ENCODE measurements at regions not wholly inside any gene's neighbourhood (a gene's known extent, or its start where the extent isn't known, plus 50 kb on each side); places are given as distances from the start of the nearest gene placed in this dataset.

- no peak overlapping the region for H3K9ac ChIP-seq (replicated peaks; ENCODE audit: extremely low read depth, insufficient read depth, low read length)
Measured at GRCh38 chr20:40010483-40010882, 678.6 kb downstream of the MAFB start.

More at GRCh38 chr20:40010483-40010882, 678.6 kb downstream of the MAFB start:
- no peaks in the 10 kb centered on the region for H3K36me3 ChIP-seq (ENCODE audit: control insufficient read depth in 2 of 2, extremely low read depth in 1 of 2, insufficient read depth in 2 of 2, low read length in 2 of 2)
- H3K79me2 ChIP-seq (ENCODE audit: control insufficient read depth, insufficient read depth, low read length), result no peaks in the 10 kb centered on the region
- dilution Hi-C loops (cut with MboI; ENCODE audit: extremely low pct_ligation_motif_present, low sequenced_read_pairs) (no loop called here), intact Hi-C loops (cut with micrococcal nuclease) (no loop called here)
- no peaks in the 10 kb centered on the region for H3K27me3 ChIP-seq (ENCODE audit: control insufficient read depth in 2 of 2, insufficient read depth in 2 of 2, low read length in 2 of 2)
- H3K4me3 ChIP-seq (replicated peaks in 1 of 3; ENCODE audit: insufficient read depth in 1 of 3, low read depth in 1 of 3, low read length in 3 of 3), result no peak overlapping the region
- ChIA-PET POLR2A (no interaction called here), CTCF (no interaction called here)
- H3K9me3 ChIP-seq (replicated peaks; ENCODE audit: control insufficient read depth, insufficient read depth, low read length), result no peaks in the 10 kb centered on the region
- TF ChIP-seq FOS (IDR thresholded peaks at IDR 0.05; ENCODE audit: borderline replicate concordance, insufficient read depth, low read length) (no peak), EZH2 (IDR thresholded peaks at IDR 0.05; ENCODE audit: borderline replicate concordance, low read depth, low read length, severe bottlenecking) (no peak), POLR2AphosphoS5 (IDR thresholded peaks at IDR 0.05; ENCODE audit: insufficient read depth, low read depth, low read length) (no peak), POLR2A (IDR thresholded peaks at IDR 0.05; ENCODE audit: low read depth, low read length) (no peak), MYC (IDR thresholded peaks at IDR 0.05; ENCODE audit: low read depth, low read length) (no peak), CTCF (IDR thresholded peaks at IDR 0.05; ENCODE audit: extremely low read depth in 1 of 2, insufficient read depth in 1 of 2, low read depth in 1 of 2, low read length in 2 of 2) (no peak), JUN (IDR thresholded peaks at IDR 0.05; ENCODE audit: borderline replicate concordance, insufficient read depth, insufficient read length, low read depth) (no peak), GATA2 (IDR thresholded peaks at IDR 0.05; ENCODE audit: insufficient read depth, insufficient read length, low read depth, low read length) (no peak), MAX (IDR thresholded peaks at IDR 0.05; ENCODE audit: insufficient read depth, insufficient read length) (no peak)
- H4K20me1 ChIP-seq (replicated peaks; ENCODE audit: control insufficient read depth, extremely low read depth, insufficient read depth, low read length), result no peaks in the 10 kb centered on the region
- H3K4me1 ChIP-seq (ENCODE audit: control insufficient read depth, extremely low read depth, insufficient read depth, low read length), result no peaks in the 10 kb centered on the region
- H3K4me2 ChIP-seq (ENCODE audit: insufficient read depth, low read length), result no peak overlapping the region
- H3K9me1 ChIP-seq (replicated peaks; ENCODE audit: control insufficient read depth, extremely low read depth, insufficient read depth, low read length), result no peaks in the 10 kb centered on the region
- H2AFZ ChIP-seq (ENCODE audit: low read depth, low read length), result no peak overlapping the region
- no TSS peak for BruUV-seq (replicated peaks)
- DNase-seq (ENCODE audit: low read depth, low spot score) (no peak), FAIRE-seq (no peak)
- no peak overlapping the region for H3K27ac ChIP-seq (ENCODE audit: insufficient read depth, low read depth, low read length)
